ENCODE measurements at regions not wholly inside any gene's neighbourhood (a gene's known extent, or its start where the extent isn't known, plus 50 kb on each side); places are given as distances from the start of the nearest gene placed in this dataset.
"Not testable (repeated sequence)": the region's sequence is repeated elsewhere in the genome, so short reads cannot be mapped to it uniquely, and the experiment has no call there.

GRCh38 chr6:146944809-146945208 lies 259.4 kb upstream of the STXBP5 start:
- DNase-seq, result no peak

GRCh38 chr6:146946559-146946958 lies 257.7 kb upstream of the STXBP5 start:
- DNase-seq, result no peak

GRCh38 chr6:146948790-146949342 lies 255.4 kb upstream of the STXBP5 start:
- DNase-seq, result no peak

GRCh38 chr6:146949425-146949824 lies 254.8 kb upstream of the STXBP5 start:
- no peak for DNase-seq

- no peak for DNase-seq
Measured at GRCh38 chr6:146950351-146950835, 253.8 kb upstream of the STXBP5 start.

- DNase-seq, result no peak
Measured at GRCh38 chr6:146955570-146955969, 248.6 kb upstream of the STXBP5 start.

GRCh38 chr6:146957181-146958093 lies 246.8 kb upstream of the STXBP5 start:
- DNase-seq, result no peak

GRCh38 chr6:146961831-146962230 lies 242.4 kb upstream of the STXBP5 start:
- DNase-seq, result no peak

- no peak for DNase-seq
Measured at GRCh38 chr6:146962329-146962728, 241.9 kb upstream of the STXBP5 start.

- DNase-seq, result no peak
Measured at GRCh38 chr6:146965110-146965689, 239.0 kb upstream of the STXBP5 start.

GRCh38 chr6:146968041-146968760 lies 236.0 kb upstream of the STXBP5 start:
- peak; percentile 23 for DNase-seq

- no peak for DNase-seq
Measured at GRCh38 chr6:146972546-146972945, 231.7 kb upstream of the STXBP5 start.

- no peak for DNase-seq
Measured at GRCh38 chr6:146974351-146974750, 229.9 kb upstream of the STXBP5 start.

- no peak for DNase-seq
Measured at GRCh38 chr6:146975093-146975492, 229.1 kb upstream of the STXBP5 start.

- DNase-seq, result no peak
Measured at GRCh38 chr6:146980900-146981329, 223.3 kb upstream of the STXBP5 start.

GRCh38 chr6:146981981-146982380 lies 222.2 kb upstream of the STXBP5 start:
- no peak for DNase-seq

GRCh38 chr6:146984251-146984924 lies 219.8 kb upstream of the STXBP5 start:
- no peak for DNase-seq

GRCh38 chr6:146985111-146985510 lies 219.1 kb upstream of the STXBP5 start:
- no peak for DNase-seq

GRCh38 chr6:146985966-146986365 lies 218.3 kb upstream of the STXBP5 start:
- DNase-seq, result no peak

- not testable (repeated sequence) for DNase-seq
Measured at GRCh38 chr6:146987938-146988337, 216.3 kb upstream of the STXBP5 start.

- no peak for DNase-seq
Measured at GRCh38 chr6:146989860-146990259, 214.4 kb upstream of the STXBP5 start.

- no peak for DNase-seq
Measured at GRCh38 chr6:146990284-146990683, 213.9 kb upstream of the STXBP5 start.

All from NCI-H524 treated with DMSO at 0.1 percent for 48 hours (cell line).